Tibial artery (tissue), 4 donors: ENCODE measurements at regions not wholly inside any gene's neighbourhood (a gene's known extent, or its start where the extent isn't known, plus 50 kb on each side); places are given as distances from the start of the nearest gene placed in this dataset.

ENCODE experiments used
- DNase-seq, 2 donors: peaks; one replicate each; pipeline ENCODE4 v3.0.0-alpha.2; 2019
- H3K27ac ChIP-seq, 2 donors: fragments of 200-600 bp; sonication (generic) in 1 of 2; 1 replicate in 1 of 2; 2 replicates in 1 of 2; pipeline ENCODE4 v1.5.1; 2018 to 2019; ENCODE audit warnings: mild to moderate bottlenecking in 1 of 2
- H3K27me3 ChIP-seq, 2 donors: fragments of 200-600 bp; sonication (generic) in 1 of 2; one replicate each; pipeline versions ENCODE4 v1.5.1 to v1.6.0; 2016 to 2019
- H3K36me3 ChIP-seq, 3 donors: fragments of 200-600 bp; sonication (generic) in 2 of 3; one replicate each; pipeline ENCODE4 v1.5.1; 2016 to 2019; ENCODE audit warnings: mild to moderate bottlenecking in 2 of 3
- H3K4me1 ChIP-seq, 4 donors: fragments of 200-600 bp; sonication (generic) in 2 of 4; 1 replicate in 3 of 4; 2 replicates in 1 of 4; pipeline ENCODE4 v1.5.1; 2016 to 2019
- H3K4me3 ChIP-seq, 2 donors: fragments of 200-600 bp; sonication (generic) in 1 of 2; 1 replicate in 1 of 2; 2 replicates in 1 of 2; pipeline ENCODE4 v1.5.1; 2018 to 2019; ENCODE audit warnings: mild to moderate bottlenecking in 2 of 2
- H3K9me3 ChIP-seq, 3 donors: fragments of 200-600 bp; sonication (generic) in 1 of 3; one replicate each; pipeline ENCODE4 v1.5.1; 2016 to 2019
- CTCF ChIP-seq, 2 experiments: fragments of 200-600 bp in 1 of 2; fragments of 450-650 bp in 1 of 2; IDR thresholded peaks; one replicate each; pipeline ENCODE4 v1.5.1; 2017 to 2019; ENCODE audit warnings: antibody characterized with exemption in 2 of 2, mild to moderate bottlenecking in 1 of 2, moderate library complexity in 1 of 2
- intact Hi-C: fragments of 100-400 bp; cut with DNase I; formaldehyde crosslinking; loops from one replicate; pipeline ENCODE4 v1.15.0; 2023; ENCODE audit warnings: low total_unique reads

GRCh38 chr4:181911420-181911819 is 331.8 kb upstream of the TENM3 start:
- Histone ChIP-seq H3K27ac (no peak overlapping the region), H3K27me3 (no peaks in the 10 kb centered on the region), H3K4me3 (no peak overlapping the region), H3K36me3 (no peaks in the 10 kb centered on the region), H3K9me3 (peaks cover 0 to 8% (median 0%) of the 10 kb centered on the region in 3 donors), H3K4me1 (no peaks in the 10 kb centered on the region)
- DNase-seq: no peak
- intact Hi-C loops: no loop called here
- TF ChIP-seq CTCF (IDR thresholded peaks at IDR 0.05): no peak

- Histone ChIP-seq H3K4me1 (no peaks in the 10 kb centered on the region), H3K9me3 (peaks cover 0 to 6% (median 0%) of the 10 kb centered on the region in 3 donors), H3K27me3 (no peaks in the 10 kb centered on the region), H3K27ac (no peak overlapping the region), H3K4me3 (no peak overlapping the region), H3K36me3 (no peaks in the 10 kb centered on the region)
- intact Hi-C loops: no loop called here
- DNase-seq: no peak
- TF ChIP-seq CTCF (IDR thresholded peaks at IDR 0.05): no peak
Measured at GRCh38 chr4:181933471-181933870, 309.7 kb upstream of the TENM3 start.

- no peak for TF ChIP-seq CTCF (IDR thresholded peaks at IDR 0.05)
Measured at GRCh38 chr4:181938631-181939030, 304.6 kb upstream of the TENM3 start.

GRCh38 chr4:181939199-181939945 is 303.8 kb upstream of the TENM3 start:
- H3K4me3 ChIP-seq: no peak overlapping the region
- no peak for TF ChIP-seq CTCF (IDR thresholded peaks at IDR 0.05)
- no peaks in the 10 kb centered on the region for H3K36me3 ChIP-seq
- intact Hi-C loops: no loop called here
- H3K9me3 ChIP-seq: no peaks in the 10 kb centered on the region
- no peaks in the 10 kb centered on the region for H3K27me3 ChIP-seq
- H3K27ac ChIP-seq: no peak overlapping the region
- no peaks in the 10 kb centered on the region for H3K4me1 ChIP-seq
- DNase-seq: no peak

More at GRCh38 chr4:181938631-181939030, 304.6 kb upstream of the TENM3 start:
- Histone ChIP-seq H3K4me1 (no peaks in the 10 kb centered on the region), H3K27me3 (no peaks in the 10 kb centered on the region), H3K27ac (no peak overlapping the region), H3K4me3 (no peak overlapping the region), H3K9me3 (no peaks in the 10 kb centered on the region), H3K36me3 (no peaks in the 10 kb centered on the region)
- intact Hi-C loops: no loop called here
- no peak for DNase-seq

- no peaks in the 10 kb centered on the region for H3K27me3 ChIP-seq
- intact Hi-C loops: no loop called here
Measured at GRCh38 chr4:181944527-181944926, 298.7 kb upstream of the TENM3 start.

More at GRCh38 chr4:181944527-181944926, 298.7 kb upstream of the TENM3 start:
- H3K9me3 ChIP-seq: no peaks in the 10 kb centered on the region
- no peaks in the 10 kb centered on the region for H3K36me3 ChIP-seq
- no peaks in the 10 kb centered on the region for H3K4me1 ChIP-seq
- TF ChIP-seq CTCF (IDR thresholded peaks at IDR 0.05): no peak
- no peak overlapping the region for H3K4me3 ChIP-seq
- DNase-seq: no peak
- no peak overlapping the region for H3K27ac ChIP-seq
